Liver (tissue), 8 donors: ENCODE measurements at regions not wholly inside any gene's neighbourhood (a gene's known extent, or its start where the extent isn't known, plus 50 kb on each side); places are given as distances from the start of the nearest gene placed in this dataset.

ENCODE experiments used
- DNase-seq: peaks from one replicate; pipeline ENCODE4 v3.0.0-alpha.2; 2017; ENCODE audit warnings: low spot score
- H3K27ac ChIP-seq, 2 donors: one replicate each; pipeline ENCODE4 v1.7.0; 2013; ENCODE audit warnings: inconsistent platforms in 2 of 2, low read length in 2 of 2, control low read depth in 1 of 2, low read depth in 1 of 2, mild to moderate bottlenecking in 1 of 2
- H3K27me3 ChIP-seq, 4 donors: one replicate each; pipeline versions ENCODE4 v1.6.1 to v1.7.0; 2013; ENCODE audit warnings: low read length in 3 of 4, inconsistent platforms in 1 of 4, mild to moderate bottlenecking in 1 of 4, moderate library complexity in 1 of 4; ENCODE audit not compliant: control insufficient read depth in 4 of 4, insufficient read depth in 4 of 4
- H3K36me3 ChIP-seq, 4 donors: one replicate each; pipeline versions ENCODE4 v1.6.1 to v1.7.0; 2013; ENCODE audit warnings: low read length in 3 of 4, mild to moderate bottlenecking in 3 of 4, low read depth in 1 of 4, moderate library complexity in 1 of 4; ENCODE audit not compliant: control insufficient read depth in 4 of 4, insufficient read depth in 3 of 4
- H3K4me1 ChIP-seq, 4 donors: one replicate each; pipeline versions ENCODE4 v1.6.1 to v1.7.0; 2013; ENCODE audit warnings: low read length in 3 of 4, mild to moderate bottlenecking in 3 of 4, moderate library complexity in 1 of 4; ENCODE audit not compliant: control insufficient read depth in 4 of 4, insufficient read depth in 4 of 4
- H3K4me3 ChIP-seq, 3 donors: one replicate each; pipeline versions ENCODE4 v1.6.1 to v1.7.0; 2013; ENCODE audit warnings: low read length in 3 of 3, control low read depth in 1 of 3, low read depth in 1 of 3, mild to moderate bottlenecking in 1 of 3
- H3K9ac ChIP-seq, 2 donors: one replicate each; pipeline ENCODE4 v1.7.0; 2013; ENCODE audit warnings: low read length in 2 of 2, mild to moderate bottlenecking in 2 of 2, moderate library complexity in 2 of 2, control low read depth in 1 of 2, low read depth in 1 of 2
- H3K9me3 ChIP-seq, 4 donors: one replicate each; pipeline versions ENCODE4 v1.6.1 to v1.7.0; 2013; ENCODE audit warnings: low read length in 3 of 4; ENCODE audit not compliant: control insufficient read depth in 4 of 4
- CTCF ChIP-seq: fragments of 150-350 bp; IDR thresholded peaks from 2 replicates; pipeline ENCODE4 v1.5.1; 2017; ENCODE audit warnings: improper control_type of control experiment, low read depth, low read length; ENCODE audit not compliant: missing input control
- EGR1 ChIP-seq, 2 donors: IDR thresholded peaks; 2 replicates each; pipeline ENCODE4 v1.6.1; 2016 to 2018; ENCODE audit warnings: antibody characterized with exemption in 2 of 2, low read depth in 2 of 2
- FOXA1 ChIP-seq: IDR thresholded peaks from 2 replicates; pipeline ENCODE4 v1.6.1; 2016; ENCODE audit warnings: antibody characterized with exemption
- FOXA2 ChIP-seq: IDR thresholded peaks from 2 replicates; pipeline ENCODE4 v1.6.1; 2016; ENCODE audit warnings: antibody characterized with exemption
- GABPA ChIP-seq, 2 donors: IDR thresholded peaks in 1 of 2; conservative IDR thresholded peaks in 1 of 2; 2 replicates each; pipeline ENCODE4 v1.6.1; 2016; ENCODE audit warnings: antibody characterized with exemption in 2 of 2, mild to moderate bottlenecking in 1 of 2, moderate library complexity in 1 of 2
- HNF4A ChIP-seq, 2 donors: conservative IDR thresholded peaks; 2 replicates each; pipeline ENCODE4 v1.6.1; 2016; ENCODE audit warnings: antibody characterized with exemption in 2 of 2, mild to moderate bottlenecking in 2 of 2
- HNF4G ChIP-seq: IDR thresholded peaks from 2 replicates; pipeline ENCODE4 v1.6.1; 2016; ENCODE audit warnings: antibody characterized with exemption
- JUND ChIP-seq, 2 donors: IDR thresholded peaks; 2 replicates each; pipeline ENCODE4 v1.6.1; 2016; ENCODE audit warnings: antibody characterized with exemption in 2 of 2
- NR2F2 ChIP-seq: IDR thresholded peaks from 2 replicates; pipeline ENCODE4 v1.6.1; 2016; ENCODE audit warnings: antibody characterized with exemption
- RAD21 ChIP-seq, 2 donors: IDR thresholded peaks; 2 replicates each; pipeline ENCODE4 v1.6.1; 2016; ENCODE audit warnings: antibody characterized with exemption in 2 of 2, mild to moderate bottlenecking in 2 of 2
- REST ChIP-seq: IDR thresholded peaks from 2 replicates; pipeline ENCODE4 v1.6.1; 2016; ENCODE audit warnings: antibody characterized with exemption, mild to moderate bottlenecking
- RXRA ChIP-seq, 2 donors: IDR thresholded peaks; 2 replicates each; pipeline ENCODE4 v1.6.1; 2017 to 2018; ENCODE audit warnings: antibody characterized with exemption in 2 of 2, mild to moderate bottlenecking in 1 of 2
- SP1 ChIP-seq: IDR thresholded peaks from 2 replicates; pipeline ENCODE4 v1.6.1; 2018; ENCODE audit warnings: antibody characterized with exemption, mild to moderate bottlenecking
- TAF1 ChIP-seq: conservative IDR thresholded peaks from 2 replicates; pipeline ENCODE4 v1.6.1; 2016; ENCODE audit warnings: antibody characterized with exemption, mild to moderate bottlenecking
- YY1 ChIP-seq: IDR thresholded peaks from 2 replicates; pipeline ENCODE4 v1.6.1; 2016; ENCODE audit warnings: antibody characterized with exemption, mild to moderate bottlenecking
- WGBS: extraction: QIAGEN DNeasy Blood & Tissue Kit; methylation state at CpG from one replicate; pipeline ENCODE4 v1.1.7; 2013; 5-methylcytosine and 5-hydroxymethylcytosine counted together
- TF ChIP-seq, protein P1 (sequence below): IDR thresholded peaks from 2 replicates; pipeline ENCODE4 v1.6.1; 2016; ENCODE audit warnings: antibody characterized with exemption
- TF ChIP-seq, protein P2 (sequence below): IDR thresholded peaks from 2 replicates; pipeline ENCODE4 v1.6.1; 2016; ENCODE audit warnings: antibody characterized with exemption
- TF ChIP-seq, protein P3 (sequence below): IDR thresholded peaks from 2 replicates; pipeline ENCODE4 v1.6.1; 2016; ENCODE audit warnings: antibody characterized with exemption
- donor health status: healthy.
- donor health status: healthy.
- donor health status: healthy.
- donor health status: healthy.
- donor health status: healthy.

DNA sequence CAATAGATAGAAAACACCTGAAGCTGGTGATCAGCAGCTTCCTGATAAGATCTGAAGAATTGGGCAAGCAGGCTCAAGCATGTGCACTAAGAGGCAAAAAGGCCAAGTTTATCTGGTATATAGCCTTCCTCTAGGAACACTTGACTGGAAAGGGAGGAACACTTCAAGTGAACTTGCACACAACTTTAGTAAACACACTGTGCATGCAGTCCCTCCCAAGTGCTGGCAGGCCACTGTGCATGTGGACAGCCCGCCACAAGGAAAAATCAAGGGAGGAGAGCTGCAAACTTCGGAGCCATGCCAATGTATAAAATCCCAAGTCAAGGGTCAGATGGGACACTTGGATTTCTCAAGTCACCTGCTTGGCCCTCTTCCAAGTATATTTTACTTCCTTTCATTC, 645.8 kb upstream of the NDST4 start:
- no peak overlapping the region for H3K9ac ChIP-seq
- no peaks in the 10 kb centered on the region for H3K4me1 ChIP-seq
- no peak overlapping the region for H3K27ac ChIP-seq
- H3K9me3 ChIP-seq, result peaks cover 0 to under 1% (median 0%) of the 10 kb centered on the region in 4 donors
- no peak overlapping the region for H3K4me3 ChIP-seq
- H3K36me3 ChIP-seq, result no peaks in the 10 kb centered on the region
- no peak for DNase-seq
- H3K27me3 ChIP-seq, result no peaks in the 10 kb centered on the region
- TF ChIP-seq HNF4A (conservative IDR thresholded peaks at IDR 0.05) (no peak), YY1 (no peak), NR2F2 (no peak)
- TF ChIP-seq, protein P1, sequence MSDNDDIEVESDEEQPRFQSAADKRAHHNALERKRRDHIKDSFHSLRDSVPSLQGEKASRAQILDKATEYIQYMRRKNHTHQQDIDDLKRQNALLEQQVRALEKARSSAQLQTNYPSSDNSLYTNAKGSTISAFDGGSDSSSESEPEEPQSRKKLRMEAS, result no peak
- 72% methylated on average over 2 of the region's 2 CpGs for WGBS

DNA sequence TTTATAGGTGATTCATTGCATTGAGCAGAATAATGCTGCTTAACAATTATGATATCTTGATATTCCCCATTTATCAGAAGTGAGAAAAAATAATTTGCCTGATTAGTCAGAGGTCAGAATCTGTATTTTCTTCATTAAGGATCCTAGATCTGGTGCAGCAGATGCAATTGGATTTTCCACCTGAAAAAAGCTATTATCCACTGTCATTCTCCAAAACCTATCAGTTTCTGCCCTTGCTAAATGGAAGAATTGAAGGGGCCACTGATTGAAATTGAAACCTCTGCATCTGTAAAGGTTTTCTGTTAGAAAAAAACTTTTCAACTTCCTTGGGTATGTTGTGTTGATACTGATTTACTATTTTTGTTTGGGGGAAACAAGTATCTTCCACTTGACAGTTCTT, 636.0 kb upstream of the NDST4 start:
- no peaks in the 10 kb centered on the region for H3K36me3 ChIP-seq
- DNase-seq, result no peak
- no peaks in the 10 kb centered on the region for H3K27me3 ChIP-seq
- no peak overlapping the region for H3K4me3 ChIP-seq
- no peaks in the 10 kb centered on the region for H3K4me1 ChIP-seq
- no peak for TF ChIP-seq GABPA (IDR thresholded peaks at IDR 0.05 in 1 of 2, conservative IDR thresholded peaks at IDR 0.05 in 1 of 2)
- no peak for TF ChIP-seq EGR1 (IDR thresholded peaks at IDR 0.05; ENCODE audit: low read depth in 2 of 2)
- TF ChIP-seq REST, result no peak
- TF ChIP-seq HNF4G, result no peak
- no peak for TF ChIP-seq CTCF
- TF ChIP-seq TAF1, result no peak
- TF ChIP-seq, protein P1, result no peak
- no peak for TF ChIP-seq HNF4A (conservative IDR thresholded peaks at IDR 0.05)
- TF ChIP-seq, protein P2, sequence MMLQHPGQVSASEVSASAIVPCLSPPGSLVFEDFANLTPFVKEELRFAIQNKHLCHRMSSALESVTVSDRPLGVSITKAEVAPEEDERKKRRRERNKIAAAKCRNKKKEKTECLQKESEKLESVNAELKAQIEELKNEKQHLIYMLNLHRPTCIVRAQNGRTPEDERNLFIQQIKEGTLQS, result no peak
- TF ChIP-seq JUND (IDR thresholded peaks at IDR 0.05), result no peak
- TF ChIP-seq RAD21 (IDR thresholded peaks at IDR 0.05), result no peak
- no peak for TF ChIP-seq FOXA1
- TF ChIP-seq YY1, result no peak
- no peak for TF ChIP-seq NR2F2
- no peak for TF ChIP-seq FOXA2
- TF ChIP-seq, protein P3, sequence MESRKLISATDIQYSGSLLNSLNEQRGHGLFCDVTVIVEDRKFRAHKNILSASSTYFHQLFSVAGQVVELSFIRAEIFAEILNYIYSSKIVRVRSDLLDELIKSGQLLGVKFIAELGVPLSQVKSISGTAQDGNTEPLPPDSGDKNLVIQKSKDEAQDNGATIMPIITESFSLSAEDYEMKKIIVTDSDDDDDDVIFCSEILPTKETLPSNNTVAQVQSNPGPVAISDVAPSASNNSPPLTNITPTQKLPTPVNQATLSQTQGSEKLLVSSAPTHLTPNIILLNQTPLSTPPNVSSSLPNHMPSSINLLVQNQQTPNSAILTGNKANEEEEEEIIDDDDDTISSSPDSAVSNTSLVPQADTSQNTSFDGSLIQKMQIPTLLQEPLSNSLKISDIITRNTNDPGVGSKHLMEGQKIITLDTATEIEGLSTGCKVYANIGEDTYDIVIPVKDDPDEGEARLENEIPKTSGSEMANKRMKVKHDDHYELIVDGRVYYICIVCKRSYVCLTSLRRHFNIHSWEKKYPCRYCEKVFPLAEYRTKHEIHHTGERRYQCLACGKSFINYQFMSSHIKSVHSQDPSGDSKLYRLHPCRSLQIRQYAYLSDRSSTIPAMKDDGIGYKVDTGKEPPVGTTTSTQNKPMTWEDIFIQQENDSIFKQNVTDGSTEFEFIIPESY, result no peak
- no peak for TF ChIP-seq RXRA (IDR thresholded peaks at IDR 0.05)
- no peak for TF ChIP-seq SP1
- no peak overlapping the region for H3K27ac ChIP-seq
- peaks cover 0 to 1% (median 0%) of the 10 kb centered on the region in 4 donors for H3K9me3 ChIP-seq
- H3K9ac ChIP-seq, result no peak overlapping the region
